ENCODE measurements at regions not wholly inside any gene's neighbourhood (a gene's known extent, or its start where the extent isn't known, plus 50 kb on each side); places are given as distances from the start of the nearest gene placed in this dataset.
A peak's percentile ranks its signal among the peaks of the same experiment; 100 is the strongest.

DNA sequence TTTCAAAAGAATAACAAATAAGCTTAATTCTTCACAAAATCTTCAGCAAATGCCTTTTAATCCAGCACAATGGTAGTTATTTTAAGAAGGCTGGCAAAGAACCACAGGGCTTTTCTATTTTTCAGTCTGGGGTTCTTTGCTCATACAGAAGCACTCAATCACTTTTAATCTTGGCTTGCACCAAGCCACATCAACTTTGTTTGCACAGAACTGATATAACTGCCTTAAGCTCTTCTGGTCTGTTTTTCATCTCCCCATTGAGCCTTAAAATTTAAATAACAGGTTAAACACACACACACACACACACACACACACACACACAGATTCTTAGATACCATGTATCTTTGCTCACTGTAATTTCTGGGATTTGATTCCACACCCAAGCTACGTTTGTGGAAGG is 377.0 kb downstream of the GATA3 start:
- no peak for DNase-seq (ENCODE audit: low spot score)
- TF ChIP-seq, protein P1, sequence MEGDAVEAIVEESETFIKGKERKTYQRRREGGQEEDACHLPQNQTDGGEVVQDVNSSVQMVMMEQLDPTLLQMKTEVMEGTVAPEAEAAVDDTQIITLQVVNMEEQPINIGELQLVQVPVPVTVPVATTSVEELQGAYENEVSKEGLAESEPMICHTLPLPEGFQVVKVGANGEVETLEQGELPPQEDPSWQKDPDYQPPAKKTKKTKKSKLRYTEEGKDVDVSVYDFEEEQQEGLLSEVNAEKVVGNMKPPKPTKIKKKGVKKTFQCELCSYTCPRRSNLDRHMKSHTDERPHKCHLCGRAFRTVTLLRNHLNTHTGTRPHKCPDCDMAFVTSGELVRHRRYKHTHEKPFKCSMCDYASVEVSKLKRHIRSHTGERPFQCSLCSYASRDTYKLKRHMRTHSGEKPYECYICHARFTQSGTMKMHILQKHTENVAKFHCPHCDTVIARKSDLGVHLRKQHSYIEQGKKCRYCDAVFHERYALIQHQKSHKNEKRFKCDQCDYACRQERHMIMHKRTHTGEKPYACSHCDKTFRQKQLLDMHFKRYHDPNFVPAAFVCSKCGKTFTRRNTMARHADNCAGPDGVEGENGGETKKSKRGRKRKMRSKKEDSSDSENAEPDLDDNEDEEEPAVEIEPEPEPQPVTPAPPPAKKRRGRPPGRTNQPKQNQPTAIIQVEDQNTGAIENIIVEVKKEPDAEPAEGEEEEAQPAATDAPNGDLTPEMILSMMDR (IDR thresholded peaks at IDR 0.05; ENCODE audit: extremely low read depth, missing control alignments), result no peak

DNA sequence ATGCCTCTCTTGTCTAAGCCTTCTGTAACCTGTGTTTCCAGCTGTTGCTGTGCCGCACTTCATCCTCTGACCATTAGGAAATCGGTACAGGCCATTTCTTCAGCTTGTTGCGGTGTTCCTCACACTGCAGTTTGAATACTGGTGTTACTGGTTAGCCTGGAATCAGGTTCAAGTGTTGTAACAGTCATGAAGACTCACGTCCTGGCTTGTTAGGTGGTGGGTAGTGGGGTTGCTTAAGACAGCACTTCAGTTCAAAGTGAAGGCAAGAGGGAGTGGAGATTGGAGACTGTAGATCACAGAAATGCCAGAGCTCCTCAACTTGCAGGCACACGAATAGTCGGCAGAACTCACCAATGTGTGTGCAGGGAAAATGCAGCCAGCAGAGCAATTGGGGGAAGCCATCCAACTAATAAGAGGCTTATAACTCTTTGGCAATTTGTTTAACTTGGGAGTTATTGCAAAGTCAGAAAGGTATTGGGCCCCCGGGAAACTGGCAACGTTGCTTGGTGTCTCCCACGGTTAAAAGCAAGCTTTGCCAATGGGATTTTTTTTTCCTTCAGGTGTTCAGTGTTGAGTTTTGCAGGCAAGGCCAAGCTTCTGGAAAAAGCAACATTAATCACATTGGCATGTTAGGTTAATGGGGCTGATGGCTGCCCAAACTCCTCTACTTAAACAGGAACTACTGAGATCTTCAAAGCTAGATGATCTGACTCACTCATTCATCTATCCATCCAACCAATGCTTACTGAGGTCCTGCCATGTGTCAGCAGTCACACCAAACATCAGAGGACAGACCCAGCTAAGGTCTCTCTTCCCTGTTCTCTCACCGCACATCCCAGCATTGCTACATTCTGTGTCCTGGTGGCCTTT is 380.9 kb downstream of the GATA3 start:
- no peak for DNase-seq (ENCODE audit: low spot score)
- TF ChIP-seq, protein P1 (IDR thresholded peaks at IDR 0.05; ENCODE audit: extremely low read depth, missing control alignments), result no peak

DNA sequence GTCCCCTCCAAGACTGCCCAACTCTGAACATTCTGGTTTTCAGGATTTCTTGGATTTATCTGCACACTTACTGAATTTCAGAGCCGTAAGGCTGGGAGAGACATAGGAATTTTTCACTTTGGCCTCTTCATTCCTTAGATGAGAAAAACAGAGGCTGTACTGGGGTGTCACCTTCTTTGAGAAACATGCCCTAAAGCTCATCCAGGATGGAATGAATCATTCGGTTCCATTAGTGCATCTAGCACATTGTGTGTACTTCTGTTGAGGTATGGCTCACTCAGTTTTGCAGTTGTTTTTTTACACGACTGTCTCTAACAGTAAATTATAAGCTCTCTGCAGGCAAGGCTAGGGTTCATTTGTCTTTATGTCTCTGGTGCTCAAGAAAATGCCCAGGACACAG is 383.4 kb downstream of the GATA3 start:
- TF ChIP-seq, protein P1 (IDR thresholded peaks at IDR 0.05; ENCODE audit: extremely low read depth, missing control alignments), result no peak
- no peak for DNase-seq (ENCODE audit: low spot score)

DNA sequence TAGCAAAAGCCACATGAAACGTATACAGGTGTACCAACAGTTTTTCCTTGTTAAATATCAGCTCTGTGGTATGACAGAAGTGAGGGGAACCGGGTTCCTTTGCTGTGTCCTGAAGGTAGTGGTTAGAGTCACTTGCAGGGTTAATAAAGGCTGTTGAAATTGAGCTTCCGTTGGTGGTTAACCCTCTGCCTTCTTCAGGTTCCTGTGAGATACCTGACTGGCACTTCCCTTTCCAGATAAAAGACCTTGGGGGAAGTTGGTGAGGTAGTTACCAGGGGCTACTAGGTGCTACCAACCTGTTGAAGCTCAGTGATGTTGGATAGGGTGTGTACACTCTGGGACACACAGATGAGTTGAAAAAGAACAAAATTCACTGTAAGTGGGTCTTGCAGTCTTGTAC is 384.1 kb downstream of the GATA3 start:
- TF ChIP-seq, protein P1 (IDR thresholded peaks at IDR 0.05; ENCODE audit: extremely low read depth, missing control alignments), result no peak
- no peak for DNase-seq (ENCODE audit: low spot score)

DNA sequence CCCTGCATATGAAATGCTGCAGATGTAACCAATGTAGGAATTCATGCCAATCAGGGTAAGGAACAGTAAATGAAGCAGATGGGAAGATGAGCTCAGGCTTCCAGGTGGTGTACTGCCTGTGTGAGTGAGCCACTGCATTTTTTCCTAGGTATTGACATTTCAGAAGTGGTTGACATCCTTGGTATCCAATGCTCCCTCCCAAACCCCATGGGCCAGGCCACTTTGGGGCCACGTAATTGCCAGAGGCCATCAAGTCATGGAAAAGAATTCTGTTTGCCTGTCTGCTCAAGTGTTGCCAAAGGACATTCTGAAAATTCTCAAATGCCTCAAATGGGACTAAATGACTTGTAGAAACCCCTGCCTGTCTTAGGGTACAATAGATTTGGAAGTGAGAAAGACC is 384.6 kb downstream of the GATA3 start:
- no peak for DNase-seq (ENCODE audit: low spot score)
- TF ChIP-seq, protein P1 (IDR thresholded peaks at IDR 0.05; ENCODE audit: extremely low read depth, missing control alignments), result no peak

DNA sequence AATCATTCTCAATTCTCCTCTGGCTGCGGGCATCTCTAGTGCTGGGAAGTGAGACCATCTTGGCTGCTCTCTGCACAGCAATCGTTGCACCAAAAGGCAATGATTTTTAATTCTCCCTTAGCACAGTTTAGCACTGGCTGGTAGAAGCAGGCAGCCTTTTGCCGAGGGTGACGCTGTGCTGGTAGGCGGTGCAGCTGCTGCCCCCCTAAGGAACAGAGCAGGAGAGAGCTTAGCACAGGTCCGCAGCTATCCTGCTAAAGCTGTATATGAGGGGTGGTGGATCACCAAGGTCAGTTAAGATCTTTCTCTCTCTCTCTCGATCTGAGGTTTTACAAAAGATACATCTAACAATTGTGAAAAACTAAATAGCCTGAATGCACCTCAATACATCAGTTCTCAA is 390.1 kb downstream of the GATA3 start:
- TF ChIP-seq, protein P1 (IDR thresholded peaks at IDR 0.05; ENCODE audit: extremely low read depth, missing control alignments), result no peak
- peak; percentile 11 for DNase-seq (ENCODE audit: low spot score)

DNA sequence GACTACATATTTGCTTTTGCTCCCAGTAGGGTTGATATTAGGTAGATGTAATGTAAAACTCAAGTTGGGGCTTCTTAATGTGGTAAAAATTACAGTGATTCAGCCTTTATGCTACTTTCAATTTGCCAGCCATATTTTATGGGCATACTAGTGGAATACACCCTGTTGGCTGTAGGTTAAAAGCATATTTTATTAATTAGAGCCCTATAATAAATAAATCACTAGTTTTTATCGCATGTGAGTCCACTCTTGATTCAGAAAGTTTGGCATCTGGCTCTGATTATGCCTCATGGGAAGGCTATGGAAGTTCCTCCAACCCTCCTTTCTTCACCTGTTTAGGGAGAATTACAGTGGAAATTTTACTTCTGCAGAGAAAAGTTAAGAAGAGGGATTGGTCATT is 390.9 kb downstream of the GATA3 start:
- no peak for DNase-seq (ENCODE audit: low spot score)
- TF ChIP-seq, protein P1 (IDR thresholded peaks at IDR 0.05; ENCODE audit: extremely low read depth, missing control alignments), result no peak

Data from GM20000 (cell line).